ENCODE measurements at regions not wholly inside any gene's neighbourhood (a gene's known extent, or its start where the extent isn't known, plus 50 kb on each side); places are given as distances from the start of the nearest gene placed in this dataset.

DNA sequence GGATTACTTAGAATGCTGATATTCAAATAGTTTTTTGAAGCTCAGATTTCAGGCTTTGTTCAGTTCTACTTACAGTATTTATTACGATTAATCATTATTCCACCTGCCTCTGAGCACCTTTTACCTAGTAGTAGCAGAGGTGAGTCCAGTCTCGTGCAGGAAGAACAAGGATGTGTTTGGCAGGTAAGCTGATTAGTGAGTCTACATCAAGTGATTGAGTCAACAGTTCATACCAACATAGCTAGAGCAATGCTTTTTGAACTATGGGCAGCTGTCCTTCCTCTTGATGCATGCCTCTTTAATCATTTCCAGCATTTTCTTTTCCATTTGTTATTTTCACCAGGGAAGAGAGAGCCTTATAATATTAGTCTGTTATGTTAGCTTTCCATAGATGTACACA is 838.9 kb downstream of the USP25 start:
- H3K27me3 ChIP-seq (ENCODE audit: control insufficient read depth, insufficient read depth, low read length): no peaks in the 10 kb centered on the region
- no peak overlapping the region for H3K4me3 ChIP-seq (ENCODE audit: low read depth, low read length)
- DNase-seq (ENCODE audit: low read depth): no peak
- no peaks in the 10 kb centered on the region for H3K36me3 ChIP-seq (ENCODE audit: control insufficient read depth, insufficient read depth, low read length)
- TF ChIP-seq, protein P1, sequence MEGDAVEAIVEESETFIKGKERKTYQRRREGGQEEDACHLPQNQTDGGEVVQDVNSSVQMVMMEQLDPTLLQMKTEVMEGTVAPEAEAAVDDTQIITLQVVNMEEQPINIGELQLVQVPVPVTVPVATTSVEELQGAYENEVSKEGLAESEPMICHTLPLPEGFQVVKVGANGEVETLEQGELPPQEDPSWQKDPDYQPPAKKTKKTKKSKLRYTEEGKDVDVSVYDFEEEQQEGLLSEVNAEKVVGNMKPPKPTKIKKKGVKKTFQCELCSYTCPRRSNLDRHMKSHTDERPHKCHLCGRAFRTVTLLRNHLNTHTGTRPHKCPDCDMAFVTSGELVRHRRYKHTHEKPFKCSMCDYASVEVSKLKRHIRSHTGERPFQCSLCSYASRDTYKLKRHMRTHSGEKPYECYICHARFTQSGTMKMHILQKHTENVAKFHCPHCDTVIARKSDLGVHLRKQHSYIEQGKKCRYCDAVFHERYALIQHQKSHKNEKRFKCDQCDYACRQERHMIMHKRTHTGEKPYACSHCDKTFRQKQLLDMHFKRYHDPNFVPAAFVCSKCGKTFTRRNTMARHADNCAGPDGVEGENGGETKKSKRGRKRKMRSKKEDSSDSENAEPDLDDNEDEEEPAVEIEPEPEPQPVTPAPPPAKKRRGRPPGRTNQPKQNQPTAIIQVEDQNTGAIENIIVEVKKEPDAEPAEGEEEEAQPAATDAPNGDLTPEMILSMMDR (IDR thresholded peaks at IDR 0.05; ENCODE audit: insufficient read depth, low read length, poor library complexity, severe bottlenecking): no peak

DNA sequence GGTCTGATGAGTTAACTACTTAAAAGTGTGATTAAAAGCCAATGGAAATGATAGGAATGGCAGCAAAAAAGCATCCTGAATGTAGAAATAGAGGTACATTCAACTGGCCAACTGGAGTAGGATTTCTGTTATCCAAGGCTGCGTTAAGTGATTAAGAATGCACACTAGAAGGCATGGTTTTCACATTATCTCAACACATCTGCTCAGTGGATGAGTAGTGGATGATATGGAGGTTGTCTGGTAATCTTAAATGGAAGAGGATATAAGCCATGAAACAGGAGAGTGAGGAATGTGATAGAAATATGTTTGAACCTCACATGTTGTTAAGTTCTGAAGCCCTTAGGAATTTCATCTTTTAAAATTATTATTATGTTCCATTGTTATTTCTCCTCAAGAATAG is 839.9 kb downstream of the USP25 start:
- no peaks in the 10 kb centered on the region for H3K36me3 ChIP-seq (ENCODE audit: control insufficient read depth, insufficient read depth, low read length)
- no peak for DNase-seq (ENCODE audit: low read depth)
- no peak overlapping the region for H3K4me3 ChIP-seq (ENCODE audit: low read depth, low read length)
- TF ChIP-seq, protein P1 (IDR thresholded peaks at IDR 0.05; ENCODE audit: insufficient read depth, low read length, poor library complexity, severe bottlenecking): no peak
- H3K27me3 ChIP-seq (ENCODE audit: control insufficient read depth, insufficient read depth, low read length): no peaks in the 10 kb centered on the region

DNA sequence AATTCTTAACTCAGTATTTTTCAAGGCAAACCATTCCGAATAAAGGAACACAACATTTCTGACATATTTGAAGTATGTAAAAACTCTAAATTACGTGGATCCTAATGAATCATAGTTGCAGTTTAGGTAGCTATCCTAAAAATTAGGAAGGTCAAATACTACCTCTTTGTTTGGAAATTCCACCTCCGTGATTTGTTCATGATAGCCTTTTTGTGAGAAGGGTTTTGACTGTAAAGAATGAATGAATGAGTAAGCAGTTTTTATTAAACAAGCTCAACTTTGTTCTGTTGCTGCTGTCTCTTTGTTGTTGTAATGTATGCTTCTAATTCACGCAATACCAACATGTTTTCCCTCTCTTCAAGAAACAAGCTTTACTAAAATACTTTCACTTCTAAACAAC is 840.4 kb downstream of the USP25 start:
- TF ChIP-seq, protein P1 (IDR thresholded peaks at IDR 0.05; ENCODE audit: insufficient read depth, low read length, poor library complexity, severe bottlenecking): no peak
- Histone ChIP-seq H3K4me3 (ENCODE audit: low read depth, low read length) (no peak overlapping the region), H3K36me3 (ENCODE audit: control insufficient read depth, insufficient read depth, low read length) (no peaks in the 10 kb centered on the region), H3K27me3 (ENCODE audit: control insufficient read depth, insufficient read depth, low read length) (no peaks in the 10 kb centered on the region)
- no peak for DNase-seq (ENCODE audit: low read depth)

- no peaks in the 10 kb centered on the region for H3K36me3 ChIP-seq (ENCODE audit: control insufficient read depth, insufficient read depth, low read length)
- no peaks in the 10 kb centered on the region for H3K27me3 ChIP-seq (ENCODE audit: control insufficient read depth, insufficient read depth, low read length)
- H3K4me3 ChIP-seq (ENCODE audit: low read depth, low read length): no peak overlapping the region
- TF ChIP-seq, protein P1 (IDR thresholded peaks at IDR 0.05; ENCODE audit: insufficient read depth, low read length, poor library complexity, severe bottlenecking): no peak
- DNase-seq (ENCODE audit: low read depth): no peak
These were observed 841.1 kb downstream of the USP25 start for GRCh38 chr21:16570856-16571255.

DNA sequence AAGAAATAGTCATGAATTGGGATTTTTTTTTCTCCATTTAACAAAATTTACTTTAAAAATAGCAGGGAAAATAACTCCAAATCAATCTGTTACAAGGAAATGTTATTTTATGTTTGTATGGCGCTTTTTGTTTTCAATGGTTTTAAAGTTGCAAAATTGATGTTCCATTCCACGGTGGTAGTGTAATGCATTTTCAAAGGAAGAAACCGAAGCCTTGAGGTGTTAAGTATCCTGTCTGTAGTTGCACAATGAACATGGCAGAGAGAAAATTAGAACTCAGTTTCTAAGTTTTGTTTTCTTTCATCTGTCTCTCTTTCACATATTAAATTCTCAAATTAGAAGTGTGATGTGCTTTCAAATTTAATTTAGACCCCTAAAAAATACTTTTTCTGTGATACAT is 841.8 kb downstream of the USP25 start:
- TF ChIP-seq, protein P1 (IDR thresholded peaks at IDR 0.05; ENCODE audit: insufficient read depth, low read length, poor library complexity, severe bottlenecking): no peak
- H3K27me3 ChIP-seq (ENCODE audit: control insufficient read depth, insufficient read depth, low read length): no peaks in the 10 kb centered on the region
- no peak for DNase-seq (ENCODE audit: low read depth)
- no peak overlapping the region for H3K4me3 ChIP-seq (ENCODE audit: low read depth, low read length)
- H3K36me3 ChIP-seq (ENCODE audit: control insufficient read depth, insufficient read depth, low read length): no peaks in the 10 kb centered on the region

DNA sequence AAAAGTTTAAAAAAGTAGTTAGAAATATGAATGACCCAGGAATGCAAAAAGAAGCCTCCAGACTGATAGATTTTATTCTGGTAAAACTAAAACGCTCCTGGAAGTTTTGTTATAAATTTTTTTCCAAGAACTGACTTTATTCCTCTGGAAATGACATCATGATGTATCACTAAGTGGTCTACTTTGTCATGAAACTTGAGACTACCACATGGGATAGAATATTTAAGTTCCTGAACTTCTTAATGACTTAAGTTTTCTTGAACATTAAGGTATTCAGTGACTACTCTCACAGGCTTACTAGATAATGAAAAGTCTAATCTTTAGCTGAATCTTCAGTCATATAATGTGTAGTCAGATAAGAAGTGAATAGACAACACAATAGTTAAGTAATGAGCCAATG is 842.2 kb downstream of the USP25 start:
- Histone ChIP-seq H3K36me3 (ENCODE audit: control insufficient read depth, insufficient read depth, low read length) (no peaks in the 10 kb centered on the region), H3K27me3 (ENCODE audit: control insufficient read depth, insufficient read depth, low read length) (no peaks in the 10 kb centered on the region)
- TF ChIP-seq, protein P1 (IDR thresholded peaks at IDR 0.05; ENCODE audit: insufficient read depth, low read length, poor library complexity, severe bottlenecking): no peak

More for the DNA sequence above, 842.2 kb downstream of the USP25 start:
- no peak for DNase-seq (ENCODE audit: low read depth)
- H3K4me3 ChIP-seq (ENCODE audit: low read depth, low read length): no peak overlapping the region
